Activated T-cell treated with anti-CD3 and anti-CD28 coated beads, Interleukin-2, amount 50 U/mL, for 24 hours (primary cell): ENCODE measurements at regions not wholly inside any gene's neighbourhood (a gene's known extent, or its start where the extent isn't known, plus 50 kb on each side); places are given as distances from the start of the nearest gene placed in this dataset.
"Not testable (repeated sequence)": the region's sequence is repeated elsewhere in the genome, so short reads cannot be mapped to it uniquely, and the experiment has no call there.

ENCODE experiments used
- DNase-seq: peaks from one replicate; pipeline ENCODE4 v3.0.0-alpha.2; 2020
- H3K27ac Mint-ChIP-seq: 2 replicates; pipeline ENCODE4 v1.8.0; 2020; ENCODE audit warnings: mild to moderate bottlenecking, mixed read lengths
- H3K27me3 Mint-ChIP-seq: 2 replicates; pipeline ENCODE4 v1.8.0; 2020; ENCODE audit warnings: mixed read lengths
- H3K36me3 Mint-ChIP-seq: 2 replicates; pipeline ENCODE4 v1.8.0; 2020; ENCODE audit warnings: low read depth, mixed read lengths
- H3K4me1 Mint-ChIP-seq: 2 replicates; pipeline ENCODE4 v1.8.0; 2020; ENCODE audit warnings: low read depth, mixed read lengths
- H3K4me3 Mint-ChIP-seq: 2 replicates; pipeline ENCODE4 v1.8.0; 2020; ENCODE audit warnings: mild to moderate bottlenecking, moderate library complexity, mixed read lengths
- H3K9me3 Mint-ChIP-seq: 2 replicates; pipeline ENCODE4 v1.8.0; 2020; ENCODE audit warnings: mixed read lengths

GRCh38 chr9:94033383-94033782 lies 50.9 kb upstream of the PTPDC1 start:
- peaks cover 7% of the 10 kb centered on the region for H3K27me3 Mint-ChIP-seq
- H3K36me3 Mint-ChIP-seq: peaks cover 13% of the 10 kb centered on the region
- H3K27ac Mint-ChIP-seq: no peak overlapping the region
- H3K4me3 Mint-ChIP-seq: no peak overlapping the region
- peaks cover 25% of the 10 kb centered on the region for H3K4me1 Mint-ChIP-seq
- no peak for DNase-seq
- no peaks in the 10 kb centered on the region for H3K9me3 Mint-ChIP-seq

- Mint-ChIP-seq H3K36me3 (peaks cover 13% of the 10 kb centered on the region), H3K27ac (no peak overlapping the region), H3K4me1 (peaks cover 25% of the 10 kb centered on the region), H3K4me3 (peak overlapping the region; percentile 96), H3K9me3 (no peaks in the 10 kb centered on the region), H3K27me3 (peaks cover 12% of the 10 kb centered on the region)
- no peak for DNase-seq
These were observed 52.3 kb upstream of the PTPDC1 start for GRCh38 chr9:94031946-94032345.

GRCh38 chr9:94031380-94031779 lies 52.9 kb upstream of the PTPDC1 start:
- H3K4me3 Mint-ChIP-seq: peak overlapping the region; percentile 96
- H3K9me3 Mint-ChIP-seq: no peaks in the 10 kb centered on the region
- peak overlapping the region; percentile 86 for H3K27ac Mint-ChIP-seq
- peaks cover 24% of the 10 kb centered on the region for H3K4me1 Mint-ChIP-seq
- DNase-seq: no peak
- peaks cover 13% of the 10 kb centered on the region for H3K36me3 Mint-ChIP-seq
- peaks cover 12% of the 10 kb centered on the region for H3K27me3 Mint-ChIP-seq

GRCh38 chr9:94030318-94031179 lies 53.7 kb upstream of the PTPDC1 start:
- Mint-ChIP-seq H3K9me3 (no peaks in the 10 kb centered on the region), H3K27ac (peak overlapping the region; percentile 95), H3K27me3 (peaks cover 12% of the 10 kb centered on the region), H3K4me1 (peaks cover 24% of the 10 kb centered on the region), H3K36me3 (peaks cover 13% of the 10 kb centered on the region), H3K4me3 (peak overlapping the region; percentile 96)
- peak; percentile 88 for DNase-seq

- Mint-ChIP-seq H3K27ac (peak overlapping the region; percentile 95), H3K4me3 (peak overlapping the region; percentile 96), H3K9me3 (peaks cover 1% of the 10 kb centered on the region), H3K4me1 (peaks cover 22% of the 10 kb centered on the region), H3K27me3 (peaks cover 12% of the 10 kb centered on the region), H3K36me3 (peaks cover 13% of the 10 kb centered on the region)
- no peak for DNase-seq
These were observed 54.3 kb upstream of the PTPDC1 start for GRCh38 chr9:94029932-94030317.

- no peak overlapping the region for H3K27ac Mint-ChIP-seq
- peaks cover 3% of the 10 kb centered on the region for H3K9me3 Mint-ChIP-seq
- H3K4me1 Mint-ChIP-seq: peaks cover 19% of the 10 kb centered on the region
- H3K27me3 Mint-ChIP-seq: peaks cover 12% of the 10 kb centered on the region
- DNase-seq: no peak
- no peak overlapping the region for H3K4me3 Mint-ChIP-seq
- H3K36me3 Mint-ChIP-seq: peaks cover 13% of the 10 kb centered on the region
These were observed 57.4 kb upstream of the PTPDC1 start for GRCh38 chr9:94026816-94027215.

- not testable (repeated sequence) for DNase-seq, H3K4me1 Mint-ChIP-seq, H3K36me3 Mint-ChIP-seq, H3K4me3 Mint-ChIP-seq, H3K9me3 Mint-ChIP-seq, H3K27ac Mint-ChIP-seq, H3K27me3 Mint-ChIP-seq
These were observed 61.8 kb upstream of the PTPDC1 start for GRCh38 chr9:94022476-94022875.

- not testable (repeated sequence) for H3K27ac Mint-ChIP-seq, H3K27me3 Mint-ChIP-seq
These were observed 63.4 kb upstream of the PTPDC1 start for GRCh38 chr9:94020836-94021235.

GRCh38 chr9:94018628-94019027 lies 63.5 kb upstream of the BARX1 start:
- Mint-ChIP-seq H3K4me3 (no peak overlapping the region), H3K4me1 (peaks cover 2% of the 10 kb centered on the region), H3K27ac (no peak overlapping the region), H3K27me3 (no peaks in the 10 kb centered on the region), H3K36me3 (no peaks in the 10 kb centered on the region), H3K9me3 (peaks cover 2% of the 10 kb centered on the region)
- DNase-seq: no peak

More at GRCh38 chr9:94020836-94021235, 63.4 kb upstream of the PTPDC1 start:
- not testable (repeated sequence) for H3K9me3 Mint-ChIP-seq, H3K36me3 Mint-ChIP-seq, DNase-seq, H3K4me1 Mint-ChIP-seq, H3K4me3 Mint-ChIP-seq

GRCh38 chr9:94017939-94018531 lies 62.9 kb upstream of the BARX1 start:
- no peaks in the 10 kb centered on the region for H3K36me3 Mint-ChIP-seq
- peaks cover 6% of the 10 kb centered on the region for H3K4me1 Mint-ChIP-seq
- H3K9me3 Mint-ChIP-seq: peaks cover 2% of the 10 kb centered on the region
- no peaks in the 10 kb centered on the region for H3K27me3 Mint-ChIP-seq
- no peak for DNase-seq
- H3K4me3 Mint-ChIP-seq: no peak overlapping the region
- H3K27ac Mint-ChIP-seq: no peak overlapping the region

GRCh38 chr9:94016744-94017143 lies 61.6 kb upstream of the BARX1 start:
- H3K4me1 Mint-ChIP-seq: peaks cover 8% of the 10 kb centered on the region
- no peak overlapping the region for H3K4me3 Mint-ChIP-seq
- no peaks in the 10 kb centered on the region for H3K27me3 Mint-ChIP-seq
- no peak overlapping the region for H3K27ac Mint-ChIP-seq
- H3K36me3 Mint-ChIP-seq: no peaks in the 10 kb centered on the region
- DNase-seq: no peak
- H3K9me3 Mint-ChIP-seq: peaks cover 2% of the 10 kb centered on the region

GRCh38 chr9:94014920-94015319 lies 59.8 kb upstream of the BARX1 start:
- Mint-ChIP-seq H3K9me3 (no peaks in the 10 kb centered on the region), H3K36me3 (no peaks in the 10 kb centered on the region), H3K27me3 (no peaks in the 10 kb centered on the region), H3K4me3 (no peak overlapping the region), H3K4me1 (peaks cover 20% of the 10 kb centered on the region), H3K27ac (no peak overlapping the region)
- DNase-seq: no peak

- Mint-ChIP-seq H3K9me3 (no peaks in the 10 kb centered on the region), H3K4me3 (no peak overlapping the region), H3K36me3 (no peaks in the 10 kb centered on the region), H3K27ac (no peak overlapping the region), H3K4me1 (peaks cover 20% of the 10 kb centered on the region), H3K27me3 (no peaks in the 10 kb centered on the region)
- DNase-seq: no peak
These were observed 59.0 kb upstream of the BARX1 start for GRCh38 chr9:94014066-94014654.

GRCh38 chr9:94010980-94011533 lies 55.9 kb upstream of the BARX1 start:
- Mint-ChIP-seq H3K36me3 (no peaks in the 10 kb centered on the region), H3K27ac (no peak overlapping the region), H3K4me3 (no peak overlapping the region), H3K27me3 (no peaks in the 10 kb centered on the region), H3K4me1 (peaks cover 20% of the 10 kb centered on the region), H3K9me3 (no peaks in the 10 kb centered on the region)
- no peak for DNase-seq
